ENCODE measurements at regions not wholly inside any gene's neighbourhood (a gene's known extent, or its start where the extent isn't known, plus 50 kb on each side); places are given as distances from the start of the nearest gene placed in this dataset.

DNA sequence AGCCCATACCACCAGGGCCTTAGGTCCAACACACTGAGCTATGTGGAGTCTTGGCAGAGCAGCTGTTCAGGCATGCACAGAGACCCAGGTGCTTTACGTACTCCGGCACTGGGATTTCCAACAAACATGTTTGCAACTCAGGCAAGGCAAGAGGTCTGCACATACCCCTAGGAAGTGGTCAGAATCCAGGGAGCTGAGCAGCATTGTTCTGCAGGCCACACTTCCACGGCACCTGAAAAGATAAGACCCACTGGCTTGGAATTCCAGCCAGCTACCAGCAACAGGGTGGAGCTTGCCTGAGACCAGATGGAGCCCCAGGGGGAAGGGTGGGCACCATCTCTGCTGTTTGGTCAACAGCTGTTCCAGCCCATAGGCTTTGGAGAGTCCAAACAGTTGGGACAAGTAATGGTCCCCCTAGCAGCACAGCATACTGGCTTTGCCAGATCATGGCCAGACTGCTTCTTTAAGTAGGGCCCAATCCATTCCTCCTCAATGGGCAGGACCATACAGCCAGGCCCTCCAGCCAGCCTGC is 51.7 kb upstream of the LRRC8B start:
- H3K9me3 Mint-ChIP-seq: peaks cover 7% of the 10 kb centered on the region

More for the DNA sequence above, 51.7 kb upstream of the LRRC8B start:
- H3K27me3 ChIP-seq (ENCODE audit: control insufficient read depth, insufficient read depth, low read length, poor library complexity, severe bottlenecking): no peaks in the 10 kb centered on the region
- no peaks in the 10 kb centered on the region for H3K36me3 ChIP-seq (ENCODE audit: control insufficient read depth, insufficient read depth, low read length)
- Mint-ChIP-seq H3K27ac (no peak overlapping the region), H3K36me3 (ENCODE audit: low read depth) (no peaks in the 10 kb centered on the region), H3K4me1 (no peaks in the 10 kb centered on the region), H3K4me3 (no peak overlapping the region), H3K27me3 (ENCODE audit: insufficient read depth) (peaks cover 2% of the 10 kb centered on the region)
- 94 to 100% methylated on average over 2 to 3 of the region's 3 CpGs for WGBS, 2 experiments (ENCODE audit: insufficient coverage in 1 of 2, insufficient read length in 1 of 2)
- no peaks in the 10 kb centered on the region for H3K9me3 ChIP-seq (ENCODE audit: control insufficient read depth, low read length)
- no peak for DNase-seq
- H3K27ac ChIP-seq (ENCODE audit: low read depth, low read length): no peak overlapping the region
- no peak overlapping the region for H3K9ac ChIP-seq (ENCODE audit: extremely low read depth, low read length, poor library complexity, severe bottlenecking)
- H3K4me3 ChIP-seq (ENCODE audit: low read length): no peak overlapping the region
- no peaks in the 10 kb centered on the region for H3K4me1 ChIP-seq (ENCODE audit: control insufficient read depth, insufficient read depth, low read length)
- TF ChIP-seq, protein P1, sequence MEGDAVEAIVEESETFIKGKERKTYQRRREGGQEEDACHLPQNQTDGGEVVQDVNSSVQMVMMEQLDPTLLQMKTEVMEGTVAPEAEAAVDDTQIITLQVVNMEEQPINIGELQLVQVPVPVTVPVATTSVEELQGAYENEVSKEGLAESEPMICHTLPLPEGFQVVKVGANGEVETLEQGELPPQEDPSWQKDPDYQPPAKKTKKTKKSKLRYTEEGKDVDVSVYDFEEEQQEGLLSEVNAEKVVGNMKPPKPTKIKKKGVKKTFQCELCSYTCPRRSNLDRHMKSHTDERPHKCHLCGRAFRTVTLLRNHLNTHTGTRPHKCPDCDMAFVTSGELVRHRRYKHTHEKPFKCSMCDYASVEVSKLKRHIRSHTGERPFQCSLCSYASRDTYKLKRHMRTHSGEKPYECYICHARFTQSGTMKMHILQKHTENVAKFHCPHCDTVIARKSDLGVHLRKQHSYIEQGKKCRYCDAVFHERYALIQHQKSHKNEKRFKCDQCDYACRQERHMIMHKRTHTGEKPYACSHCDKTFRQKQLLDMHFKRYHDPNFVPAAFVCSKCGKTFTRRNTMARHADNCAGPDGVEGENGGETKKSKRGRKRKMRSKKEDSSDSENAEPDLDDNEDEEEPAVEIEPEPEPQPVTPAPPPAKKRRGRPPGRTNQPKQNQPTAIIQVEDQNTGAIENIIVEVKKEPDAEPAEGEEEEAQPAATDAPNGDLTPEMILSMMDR (conservative IDR thresholded peaks at IDR 0.05): no peak
